Ectodermal cell (in vitro differentiated cells): ENCODE measurements at regions not wholly inside any gene's neighbourhood (a gene's known extent, or its start where the extent isn't known, plus 50 kb on each side); places are given as distances from the start of the nearest gene placed in this dataset.

Experiments used
- H3K27ac ChIP-seq: 2 replicates; pipeline ENCODE4 v1.7.0; 2013; ENCODE audit warnings: mild to moderate bottlenecking, low read depth, low read length; ENCODE audit not compliant: insufficient read depth, poor library complexity, severe bottlenecking
- H3K27me3 ChIP-seq: 2 replicates; pipeline ENCODE4 v1.7.0; 2013; ENCODE audit warnings: mild to moderate bottlenecking, low read length; ENCODE audit not compliant: insufficient read depth, control insufficient read depth, poor library complexity, severe bottlenecking
- H3K36me3 ChIP-seq: one replicate; pipeline ENCODE4 v1.7.0; 2013; ENCODE audit warnings: low read length; ENCODE audit not compliant: control insufficient read depth, insufficient read depth
- H3K4me1 ChIP-seq: one replicate; pipeline ENCODE4 v1.7.0; 2013; ENCODE audit warnings: low read length; ENCODE audit not compliant: control insufficient read depth, insufficient read depth
- H3K4me3 ChIP-seq: 2 replicates; pipeline ENCODE4 v1.7.0; 2013; ENCODE audit warnings: low read depth, low read length, control low read depth; ENCODE audit not compliant: insufficient read depth
- H3K9me3 ChIP-seq: 2 replicates; pipeline ENCODE4 v1.7.0; 2013; ENCODE audit warnings: mild to moderate bottlenecking, low read length, moderate library complexity; ENCODE audit not compliant: control insufficient read depth
- WGBS, 2 experiments: methylation state at CpG; one replicate each; pipeline ENCODE4 v1.1.7; 2013; ENCODE audit warnings: missing lambda C conversion rate in 2 of 2; 5-methylcytosine and 5-hydroxymethylcytosine counted together

DNA sequence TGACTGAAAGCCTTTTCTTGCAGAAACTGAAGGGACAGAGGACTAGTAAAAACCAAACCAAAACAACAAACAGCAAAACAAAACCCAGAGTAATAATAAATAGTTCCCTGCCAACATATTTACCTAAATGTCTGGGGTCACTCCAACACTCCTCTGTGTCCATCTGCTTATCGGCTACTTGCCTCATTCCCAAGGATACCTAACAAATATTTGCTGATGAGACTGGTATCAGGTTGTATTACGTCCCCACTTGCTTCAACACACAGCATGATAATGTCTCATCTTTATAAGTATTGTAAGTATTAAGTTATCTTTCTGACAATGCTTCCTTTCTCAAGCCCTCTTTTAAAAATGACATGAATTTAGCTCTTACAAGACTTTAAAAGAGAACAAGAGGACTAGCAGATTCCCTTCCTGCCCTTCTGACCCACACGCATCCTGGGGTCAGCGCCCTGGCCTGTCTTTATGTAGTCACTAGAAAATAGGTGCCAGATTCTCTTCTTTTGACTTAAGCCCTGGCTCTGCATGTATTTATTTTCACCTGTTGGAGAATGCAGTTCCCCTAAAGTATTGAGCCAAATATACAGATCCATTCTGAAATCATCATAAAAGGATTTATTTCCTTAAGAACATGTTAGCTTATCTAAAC, 110.2 kb downstream of the SEM1 start:
- H3K36me3 ChIP-seq: no peaks in the 10 kb centered on the region
- H3K9me3 ChIP-seq: no peaks in the 10 kb centered on the region
- no peak overlapping the region for H3K27ac ChIP-seq
- H3K4me3 ChIP-seq: no peak overlapping the region
- WGBS, 2 experiments: 77 to 80% methylated on average over 3 to 4 of the region's 4 CpGs
- no peaks in the 10 kb centered on the region for H3K27me3 ChIP-seq
- H3K4me1 ChIP-seq: peaks cover 25% of the 10 kb centered on the region

DNA sequence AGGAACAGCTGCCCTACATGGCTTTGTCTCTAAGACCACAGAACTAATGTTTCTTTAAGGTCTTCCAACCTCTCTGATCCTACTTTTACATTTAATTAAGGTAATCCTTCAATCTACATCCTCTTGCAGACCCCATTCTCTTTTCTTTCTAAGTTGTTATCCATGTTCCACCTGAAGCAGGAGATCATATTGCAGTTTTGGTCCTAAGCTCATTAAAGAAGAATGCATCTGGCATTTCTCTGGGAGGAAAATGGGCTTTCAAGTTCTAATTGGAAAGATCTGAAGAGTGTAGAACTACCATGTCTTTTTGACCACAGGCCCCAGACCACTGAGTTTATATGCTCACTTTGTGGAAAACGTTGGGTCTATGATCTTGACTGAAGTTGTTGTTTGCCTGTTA, 111.2 kb downstream of the SEM1 start:
- no peaks in the 10 kb centered on the region for H3K36me3 ChIP-seq
- no peaks in the 10 kb centered on the region for H3K27me3 ChIP-seq
- 80% methylated on average over 1 of the region's 1 CpG; no CpG with 5 or more reads in 1 of the 2 experiments for WGBS, 2 experiments
- no peak overlapping the region for H3K4me3 ChIP-seq
- peaks cover 25% of the 10 kb centered on the region for H3K4me1 ChIP-seq
- H3K9me3 ChIP-seq: no peaks in the 10 kb centered on the region
- no peak overlapping the region for H3K27ac ChIP-seq

DNA sequence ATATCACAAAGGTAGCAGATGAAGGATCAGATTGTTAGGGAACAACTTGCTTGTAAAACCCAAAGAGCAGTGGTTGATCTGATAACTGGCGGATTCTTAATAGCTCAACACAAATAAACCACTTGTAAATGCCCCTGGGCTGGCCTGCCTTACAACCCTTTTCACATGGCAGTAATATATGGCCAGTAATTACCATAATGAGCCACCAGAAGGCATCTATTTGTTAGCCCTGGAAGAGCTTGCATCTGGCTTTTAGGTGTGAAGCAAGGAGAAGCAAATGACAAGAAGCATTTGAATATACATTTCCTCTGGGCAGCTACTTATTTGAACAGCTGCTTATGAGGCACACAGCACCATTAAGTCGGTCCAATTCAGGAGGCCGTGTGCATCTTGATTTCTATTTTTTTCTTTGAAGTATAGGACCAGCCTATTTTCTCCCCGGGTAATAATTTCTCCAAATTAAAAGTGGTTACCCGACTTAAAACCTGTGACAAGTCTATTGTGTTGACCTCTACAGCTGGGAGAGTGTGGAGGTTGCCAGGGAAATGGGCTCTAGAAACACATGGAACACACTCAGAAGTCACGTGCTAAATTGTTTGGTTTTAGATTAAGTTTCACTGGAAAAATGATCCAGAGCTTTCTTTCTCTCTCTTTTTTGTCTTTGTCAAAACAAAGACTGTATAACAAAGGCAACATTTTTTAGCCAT, 113.4 kb downstream of the SEM1 start:
- Histone ChIP-seq H3K9me3 (no peaks in the 10 kb centered on the region), H3K4me1 (peaks cover 33% of the 10 kb centered on the region), H3K4me3 (no peak overlapping the region), H3K27me3 (no peaks in the 10 kb centered on the region), H3K27ac (no peak overlapping the region), H3K36me3 (no peaks in the 10 kb centered on the region)
- 73 to 81% methylated on average over 5 to 6 of the region's 6 CpGs for WGBS, 2 experiments

DNA sequence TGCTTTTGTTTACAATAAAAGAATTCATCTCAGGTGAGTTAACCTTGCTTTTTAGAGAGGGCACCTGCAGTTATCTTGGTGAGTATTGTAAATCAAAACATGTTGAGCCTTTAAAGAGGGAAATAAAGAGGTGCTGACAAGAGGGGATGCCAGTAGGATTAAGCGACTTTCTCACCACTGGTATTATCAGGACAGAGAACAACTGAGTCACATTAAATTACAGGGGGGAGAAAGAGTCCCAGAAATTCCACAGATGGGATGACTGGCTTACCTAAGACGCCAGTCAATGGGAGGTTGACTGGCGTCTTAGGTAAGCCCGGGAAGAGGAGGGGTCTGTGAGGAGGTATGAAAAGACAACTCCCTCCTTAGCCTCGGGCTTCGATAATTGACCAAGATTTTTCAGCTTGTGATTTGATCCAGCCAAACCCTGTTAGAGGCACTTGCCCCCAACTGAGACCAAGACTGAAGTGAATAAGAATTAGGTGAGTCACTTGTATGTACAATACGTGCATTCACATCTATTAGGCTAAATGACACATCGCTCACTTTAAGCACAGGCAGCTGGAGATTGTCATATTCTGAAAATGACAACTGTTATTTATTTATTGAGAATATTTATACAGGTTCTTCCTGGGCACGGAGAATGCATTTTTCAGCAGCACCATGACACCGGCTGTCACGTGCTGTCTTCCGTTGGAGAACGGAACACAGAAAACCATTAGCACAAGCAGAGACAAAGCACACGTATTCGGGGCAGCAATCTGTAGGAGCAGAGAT, 117.6 kb downstream of the SEM1 start:
- Histone ChIP-seq H3K36me3 (no peaks in the 10 kb centered on the region), H3K27me3 (no peaks in the 10 kb centered on the region), H3K27ac (no peak overlapping the region), H3K4me3 (no peak overlapping the region), H3K4me1 (peaks cover 24% of the 10 kb centered on the region), H3K9me3 (no peaks in the 10 kb centered on the region)
- 29 to 34% methylated on average over 14 of the region's 15 CpGs for WGBS, 2 experiments

DNA sequence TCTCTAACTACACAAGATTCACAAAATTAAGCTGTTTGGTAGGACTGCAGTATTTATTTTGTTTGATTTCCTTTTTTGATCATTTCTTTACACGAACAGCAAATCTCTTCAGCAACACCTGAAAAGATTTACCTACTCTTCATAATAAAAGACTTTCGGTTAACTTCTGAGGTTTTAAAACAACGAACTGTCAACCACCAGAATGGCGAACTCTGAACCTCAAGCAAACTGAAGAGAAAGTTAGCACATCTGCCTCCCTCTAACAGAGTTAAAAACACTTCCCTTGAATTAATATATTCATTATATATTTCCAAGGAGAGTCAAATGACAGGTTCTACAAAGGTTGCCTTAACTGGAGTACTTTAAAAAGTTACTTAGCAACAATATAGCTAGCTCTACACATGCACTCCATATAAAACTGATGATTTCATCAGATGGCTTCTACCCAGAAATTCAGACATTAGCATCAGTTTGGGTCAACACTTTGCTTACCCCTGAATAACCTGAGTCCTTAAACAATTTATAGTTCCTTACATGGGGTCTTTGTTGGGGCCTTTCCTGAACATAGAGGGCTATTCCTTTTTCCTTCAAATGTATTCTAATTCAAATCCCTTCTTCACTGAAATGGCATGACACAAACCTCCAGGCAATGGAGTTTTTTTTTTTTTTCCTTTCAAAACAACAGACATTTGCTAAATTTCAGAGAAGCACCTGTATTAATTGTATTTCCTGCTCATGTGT, 118.3 kb downstream of the SEM1 start:
- Histone ChIP-seq H3K9me3 (no peaks in the 10 kb centered on the region), H3K36me3 (no peaks in the 10 kb centered on the region), H3K4me3 (no peak overlapping the region), H3K4me1 (peaks cover 17% of the 10 kb centered on the region), H3K27ac (no peak overlapping the region), H3K27me3 (no peaks in the 10 kb centered on the region)
- WGBS, 2 experiments: 15 to 18% methylated on average over 4 of the region's 4 CpGs

DNA sequence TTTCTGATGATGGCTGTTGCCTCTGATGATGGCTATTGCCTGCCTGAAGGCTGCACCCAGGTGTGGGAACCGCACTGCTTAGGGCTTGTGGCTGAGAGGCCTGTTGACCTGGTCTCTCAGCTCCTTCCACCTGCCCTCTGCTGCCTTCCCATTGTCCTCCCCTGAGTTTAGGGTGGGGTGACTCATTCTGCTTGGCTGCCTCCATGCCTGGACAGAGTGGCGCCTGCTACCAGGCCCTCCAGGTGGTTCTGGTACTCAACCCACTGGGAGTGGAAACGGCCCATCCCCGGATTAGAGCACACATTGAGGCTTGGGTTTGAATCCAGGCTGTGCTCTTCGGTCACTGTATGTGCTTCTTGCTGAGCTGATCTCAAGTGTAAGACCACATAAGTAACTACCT, 120.6 kb downstream of the SEM1 start:
- 92 to 95% methylated on average over 5 of the region's 5 CpGs for WGBS, 2 experiments
- no peaks in the 10 kb centered on the region for H3K27me3 ChIP-seq
- peaks cover 14% of the 10 kb centered on the region for H3K4me1 ChIP-seq
- no peaks in the 10 kb centered on the region for H3K36me3 ChIP-seq
- H3K27ac ChIP-seq: no peak overlapping the region
- no peaks in the 10 kb centered on the region for H3K9me3 ChIP-seq
- H3K4me3 ChIP-seq: no peak overlapping the region

DNA sequence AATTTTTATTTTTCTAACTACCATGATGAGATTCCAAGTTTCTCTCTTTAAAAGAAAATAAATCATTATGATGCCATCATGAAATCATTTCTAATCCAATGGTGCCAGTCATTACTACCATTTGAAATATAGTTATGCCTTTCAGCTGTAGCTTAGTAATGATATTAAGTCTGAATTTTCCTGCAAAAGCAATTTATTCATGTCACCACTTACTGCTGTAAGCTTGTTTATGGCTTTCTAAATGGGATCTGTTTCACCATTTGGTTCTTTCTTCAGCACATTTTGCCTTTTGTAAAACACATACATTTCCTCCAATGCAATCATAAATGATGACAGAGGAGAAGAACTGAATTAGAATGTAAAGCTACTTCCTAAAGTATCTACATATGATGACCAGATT, 130.5 kb downstream of the SEM1 start:
- Histone ChIP-seq H3K4me3 (no peak overlapping the region), H3K27me3 (no peaks in the 10 kb centered on the region), H3K36me3 (no peaks in the 10 kb centered on the region), H3K9me3 (no peaks in the 10 kb centered on the region), H3K4me1 (no peaks in the 10 kb centered on the region), H3K27ac (no peak overlapping the region)

DNA sequence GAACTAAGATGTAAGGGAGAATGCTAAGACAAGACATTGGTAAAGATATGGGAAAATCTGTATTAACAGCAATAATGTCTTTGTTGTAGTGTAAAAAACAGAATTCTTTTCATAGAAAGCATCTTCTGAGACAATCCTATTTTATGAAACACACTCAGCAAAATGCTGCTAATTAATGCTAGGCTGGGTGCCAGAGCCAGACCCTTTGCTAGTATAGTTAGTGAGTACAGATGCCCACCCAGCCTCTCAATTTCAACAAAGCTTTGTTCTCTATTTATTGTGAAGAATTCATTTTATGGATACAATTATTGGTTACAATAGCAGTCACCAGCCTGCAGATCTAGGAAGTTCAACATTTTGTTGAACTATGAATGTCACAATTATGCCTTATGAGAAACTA, 131.0 kb downstream of the SEM1 start:
- Histone ChIP-seq H3K4me1 (no peaks in the 10 kb centered on the region), H3K27ac (no peak overlapping the region), H3K36me3 (no peaks in the 10 kb centered on the region), H3K9me3 (no peaks in the 10 kb centered on the region), H3K27me3 (no peaks in the 10 kb centered on the region), H3K4me3 (no peak overlapping the region)

DNA sequence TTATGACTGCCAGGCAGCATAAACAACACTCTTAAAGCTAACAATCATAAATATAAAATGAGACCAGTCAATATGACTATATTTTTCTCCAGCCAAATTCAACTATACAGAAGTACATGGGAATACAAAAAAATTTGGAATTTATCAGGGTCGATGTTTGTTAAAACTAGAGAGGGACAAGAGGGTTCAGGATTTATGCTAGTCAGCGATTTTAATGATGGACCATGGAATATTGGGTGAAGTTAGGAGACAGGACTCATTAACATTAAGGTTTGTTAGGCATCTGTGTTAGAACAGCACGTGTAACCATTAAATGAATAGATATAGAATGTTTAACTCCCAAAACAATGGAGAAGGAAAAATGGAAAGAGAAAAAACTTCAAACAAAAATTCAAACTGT, 146.2 kb downstream of the SEM1 start:
- Histone ChIP-seq H3K4me1 (no peaks in the 10 kb centered on the region), H3K4me3 (no peak overlapping the region), H3K9me3 (no peaks in the 10 kb centered on the region), H3K27me3 (no peaks in the 10 kb centered on the region), H3K27ac (no peak overlapping the region), H3K36me3 (no peaks in the 10 kb centered on the region)
- WGBS, 2 experiments: 94 to 100% methylated on average over 2 to 3 of the region's 3 CpGs

DNA sequence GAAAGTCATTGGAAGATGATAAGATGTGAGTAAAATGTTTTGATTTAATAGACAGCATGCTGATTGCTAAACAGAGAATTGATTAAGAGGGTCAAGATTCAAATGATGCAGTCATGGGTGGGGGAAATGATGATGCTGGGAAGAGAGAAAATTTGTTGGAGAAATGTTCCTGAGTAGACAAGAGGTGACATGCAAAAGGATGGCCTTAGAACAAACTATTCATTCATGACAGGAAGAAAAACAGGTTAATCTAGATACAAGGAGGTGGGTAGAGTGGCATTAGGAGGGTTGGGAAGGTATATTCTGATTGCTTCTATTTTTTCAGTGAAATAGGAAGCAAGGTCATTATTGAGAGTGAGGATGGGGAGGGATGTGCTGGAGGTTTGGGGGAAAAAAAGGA, 146.7 kb downstream of the SEM1 start:
- H3K27me3 ChIP-seq: no peaks in the 10 kb centered on the region
- no peaks in the 10 kb centered on the region for H3K9me3 ChIP-seq
- no peaks in the 10 kb centered on the region for H3K4me1 ChIP-seq
- H3K27ac ChIP-seq: no peak overlapping the region
- H3K4me3 ChIP-seq: no peak overlapping the region
- H3K36me3 ChIP-seq: no peaks in the 10 kb centered on the region
